NCI-H1436 (cell line): ENCODE measurements at regions not wholly inside any gene's neighbourhood (a gene's known extent, or its start where the extent isn't known, plus 50 kb on each side); places are given as distances from the start of the nearest gene placed in this dataset.

Source experiments
- DNase-seq: peaks from one replicate; lab custom pipeline; 2025; lab: John Stamatoyannopoulos, UW

DNA sequence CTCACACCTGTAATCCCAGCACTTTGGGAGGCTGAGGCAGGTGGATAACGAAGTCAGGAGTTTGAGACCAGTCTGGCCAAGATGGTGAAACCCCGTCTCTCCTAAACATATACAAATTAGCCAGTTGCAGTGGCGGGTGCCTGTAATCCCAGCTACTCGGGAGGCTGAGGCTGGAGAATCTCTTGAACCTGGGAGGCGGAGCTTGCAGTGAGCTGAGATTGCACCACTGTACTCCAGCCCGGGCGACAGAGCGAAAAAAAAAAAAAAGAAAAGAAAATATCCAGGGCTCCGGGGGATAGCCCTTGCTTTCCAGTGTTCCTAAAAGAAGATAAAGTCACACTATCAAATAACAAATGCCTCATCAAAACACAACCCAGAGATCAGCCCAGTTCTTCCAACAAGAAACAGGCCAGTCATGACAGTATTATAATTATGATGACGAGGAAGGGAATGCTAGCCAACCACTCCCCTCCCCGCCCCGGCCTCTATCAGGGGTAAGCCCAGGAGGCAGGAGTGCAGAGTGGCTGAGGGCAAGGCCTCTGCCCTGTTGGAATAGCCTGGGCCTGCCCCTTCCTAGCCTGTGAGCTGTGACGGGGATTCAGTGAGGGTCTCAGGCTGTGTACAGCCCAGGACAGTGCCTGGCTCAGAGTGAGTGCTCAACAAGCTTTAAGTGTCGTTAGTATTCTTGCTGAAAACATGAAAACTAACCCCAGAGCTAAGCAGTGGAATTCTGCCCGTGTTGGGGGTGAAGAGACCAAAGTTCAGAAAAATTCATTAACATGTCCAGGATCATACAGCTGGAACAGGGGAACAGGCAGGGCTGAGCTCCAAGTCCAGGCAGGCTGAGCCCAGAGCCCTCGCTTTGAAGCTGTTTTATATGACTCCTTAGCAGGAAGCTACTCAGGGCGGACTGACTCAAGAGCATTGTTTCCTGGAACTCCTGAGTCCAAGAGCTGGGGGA, 54.3 kb downstream of the FAM241B start:
- no peak for DNase-seq

DNA sequence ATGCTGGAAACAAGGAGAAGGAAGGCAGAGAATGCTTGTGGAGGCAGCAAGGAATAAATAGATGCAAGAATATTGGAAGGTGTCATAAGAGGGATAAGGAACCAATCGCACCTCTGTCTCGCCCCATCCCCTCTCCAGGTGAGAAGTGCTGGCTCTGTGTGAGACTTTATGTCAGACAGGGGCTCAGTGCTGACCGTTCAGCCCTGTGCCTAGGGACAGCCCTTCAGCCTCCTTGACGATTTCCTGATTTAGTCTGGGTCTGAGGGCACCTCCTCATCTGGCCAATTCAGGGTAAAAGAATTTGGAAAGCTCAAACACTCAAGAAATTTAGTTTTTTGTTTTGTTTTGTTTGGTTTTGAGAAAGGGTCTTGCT, 54.9 kb downstream of the FAM241B start:
- no peak for DNase-seq

DNA sequence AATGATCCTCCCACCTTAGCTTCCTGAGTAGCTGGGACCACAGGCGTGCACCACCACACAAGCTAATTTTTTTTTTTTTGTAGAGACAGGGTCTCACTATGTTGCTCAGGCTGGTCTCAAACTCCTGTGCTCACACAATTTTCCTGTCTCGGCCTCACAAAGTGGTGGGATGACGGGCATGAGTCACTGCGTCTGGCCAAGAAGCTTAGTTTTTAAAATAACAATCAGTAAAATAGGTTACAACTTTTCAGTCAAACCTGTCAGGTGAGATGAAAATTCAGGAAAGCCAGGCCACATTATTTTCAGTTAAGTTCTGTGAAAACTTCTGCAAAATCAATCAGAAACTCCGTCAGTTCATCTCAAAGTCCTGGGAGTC, 55.4 kb downstream of the FAM241B start:
- DNase-seq: no peak

DNA sequence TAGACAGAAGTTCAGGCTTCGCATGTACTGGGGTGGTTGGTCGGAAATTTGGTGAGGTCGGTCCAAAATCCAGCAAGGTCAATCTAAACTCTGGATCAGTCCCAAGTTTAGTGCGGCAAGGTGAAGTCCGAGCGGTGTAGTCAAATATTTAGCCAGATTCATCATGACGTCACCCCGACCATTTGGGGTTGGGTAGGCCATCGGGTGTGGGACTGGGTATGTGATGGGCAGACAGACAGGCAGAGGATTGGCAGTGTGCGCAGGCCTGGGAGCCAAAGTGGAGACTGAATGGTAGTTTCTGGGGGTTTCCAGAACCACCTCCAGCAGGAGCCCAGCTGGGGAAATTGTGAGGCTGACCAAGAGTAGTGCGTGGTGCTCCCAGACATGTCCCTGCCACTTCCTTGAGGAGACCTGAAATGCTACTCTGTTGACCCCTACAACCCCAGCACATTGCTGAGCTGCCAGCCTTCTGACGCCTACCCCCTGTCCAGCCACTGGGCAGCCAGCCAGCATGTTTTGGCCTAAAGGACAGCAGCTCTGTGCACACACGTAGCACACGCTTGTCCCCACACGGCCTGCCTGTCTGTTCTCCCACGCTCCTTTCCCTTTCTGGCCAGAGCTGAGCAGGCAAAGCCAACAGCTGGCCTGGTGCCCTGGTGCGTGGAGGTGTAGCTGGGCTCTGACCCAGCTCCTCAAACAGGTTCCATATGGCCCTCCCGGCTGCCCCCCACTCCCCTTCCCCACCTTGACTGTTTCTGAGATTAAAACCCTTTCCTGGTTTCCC, 55.9 kb downstream of the FAM241B start:
- DNase-seq: no peak

DNA sequence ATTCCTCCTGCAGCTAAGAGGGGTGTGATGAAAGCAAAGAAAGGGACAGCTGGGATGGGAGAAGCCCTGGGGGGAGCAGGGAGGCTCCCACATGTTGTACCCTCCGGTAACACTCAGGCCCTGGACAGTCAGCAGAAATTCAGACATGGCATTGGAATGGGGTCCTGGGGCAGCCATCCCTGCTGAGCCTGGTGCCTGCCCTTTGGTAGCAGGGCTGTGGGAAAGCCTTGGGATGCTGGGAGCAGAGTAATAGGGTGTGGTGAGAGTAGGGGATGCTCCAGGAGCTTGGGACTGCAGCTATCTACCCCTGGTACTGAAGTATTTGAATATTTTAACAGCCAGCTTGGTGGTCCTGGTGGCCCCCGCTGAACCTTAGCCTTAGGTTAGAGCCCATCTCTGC, 56.8 kb downstream of the FAM241B start:
- DNase-seq: no peak

DNA sequence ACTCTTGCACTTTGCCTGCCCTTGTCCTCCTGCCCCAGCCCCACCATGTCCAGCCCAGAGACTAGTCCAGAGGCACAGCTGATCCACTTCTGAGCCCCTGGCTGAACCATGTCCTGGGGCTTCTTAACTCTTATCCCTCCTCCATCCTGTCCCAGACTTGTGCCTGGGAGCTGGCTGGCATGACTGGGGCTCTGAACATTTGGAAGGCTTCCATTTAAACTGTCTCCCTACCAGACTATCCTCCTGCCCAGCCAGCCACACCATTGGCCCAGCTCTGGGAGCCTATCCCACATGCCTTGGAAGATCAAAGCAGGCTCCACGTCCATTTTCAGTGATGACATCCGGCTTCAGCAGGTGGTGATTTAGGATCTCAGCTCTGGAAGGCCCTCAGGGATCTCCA, 57.4 kb downstream of the FAM241B start:
- no peak for DNase-seq

DNA sequence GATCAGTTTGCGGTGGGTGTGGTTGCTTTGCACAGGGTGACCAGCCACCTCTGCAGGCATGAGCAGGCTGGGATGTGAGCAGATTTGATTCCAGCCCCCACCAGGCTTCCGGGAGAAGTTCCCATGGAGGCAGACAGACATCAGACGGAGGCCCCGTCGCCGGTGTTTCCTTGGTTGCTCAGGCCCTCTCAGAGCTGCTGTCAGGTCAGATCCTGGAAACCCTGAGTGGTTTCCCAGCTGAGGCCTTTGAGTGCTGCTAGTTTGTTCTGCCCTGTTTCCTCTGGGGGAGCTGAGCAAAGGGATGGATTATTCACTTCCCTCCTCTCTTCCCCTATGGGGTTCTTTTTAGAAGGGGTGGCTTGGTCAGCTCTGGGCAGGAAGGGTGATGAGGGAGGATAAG, 62.2 kb downstream of the FAM241B start:
- DNase-seq: no peak

DNA sequence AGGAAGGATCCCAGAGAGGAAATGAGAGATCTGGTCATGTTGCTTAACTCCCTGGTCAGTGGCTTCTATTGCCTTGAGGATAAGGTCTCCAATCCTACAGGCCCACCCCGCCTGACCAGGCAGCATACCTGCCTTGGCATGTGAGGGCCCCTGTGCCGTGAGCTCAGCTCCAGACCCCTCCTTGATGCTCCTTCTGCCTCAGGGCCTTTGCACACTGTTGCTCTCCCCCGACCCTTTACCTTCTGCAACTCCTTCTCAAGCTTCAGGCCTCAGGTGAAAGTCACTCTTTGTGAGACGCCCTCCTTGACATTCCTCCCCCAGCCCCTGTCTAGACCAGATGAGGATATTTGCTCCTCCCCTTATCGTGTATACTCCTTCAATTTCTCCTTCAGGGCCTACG, 62.8 kb downstream of the FAM241B start:
- DNase-seq: no peak

DNA sequence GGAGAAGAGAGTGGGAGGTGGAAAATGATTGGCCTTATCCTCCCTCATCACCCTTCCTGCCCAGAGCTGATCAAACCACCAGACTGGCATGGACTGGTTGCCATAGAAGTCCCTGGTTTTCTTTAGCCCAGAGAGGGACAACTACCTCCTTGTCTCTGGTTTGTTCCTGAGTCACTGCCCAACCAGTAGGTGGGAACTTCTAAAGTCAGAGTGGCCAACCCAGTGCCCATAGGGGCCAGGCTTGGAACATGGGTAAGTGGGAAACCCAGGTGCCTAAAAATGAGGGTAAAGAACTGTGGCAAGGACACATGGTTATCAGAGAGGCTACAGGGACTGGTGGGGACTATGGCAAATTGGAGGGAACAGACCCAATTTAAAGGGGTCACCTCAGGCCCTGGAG, 63.8 kb downstream of the FAM241B start:
- no peak for DNase-seq

DNA sequence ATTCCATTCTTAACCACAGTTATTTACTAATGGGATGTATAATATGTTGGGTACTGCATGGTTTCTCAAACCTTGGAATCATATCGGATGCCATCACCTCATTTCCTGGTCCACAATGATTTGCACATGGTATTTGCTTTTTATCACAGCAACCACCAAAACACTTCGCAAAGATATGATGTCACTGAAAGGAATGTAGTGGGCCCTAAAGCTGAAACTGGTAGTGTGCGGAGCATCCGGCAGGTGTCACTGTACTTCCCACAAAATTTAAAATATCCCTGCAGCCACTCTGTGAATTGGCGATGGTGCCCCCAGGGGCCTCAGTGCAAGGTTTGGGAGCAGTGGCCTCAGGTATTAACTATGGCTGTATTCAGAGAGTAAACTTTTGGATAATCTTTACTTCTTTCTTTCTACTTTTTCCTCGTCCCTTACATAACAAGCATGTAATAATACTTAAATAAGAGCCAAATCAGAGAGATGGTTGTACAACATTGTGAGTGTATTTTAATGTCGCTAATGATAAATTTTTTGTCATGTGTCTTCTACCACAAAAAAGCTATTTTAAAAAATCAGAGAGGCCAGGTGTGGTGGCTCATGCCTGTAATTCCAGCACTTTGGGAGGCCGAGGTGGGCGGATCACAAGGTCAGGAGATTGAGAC, 66.2 kb downstream of the FAM241B start:
- no peak for DNase-seq

DNA sequence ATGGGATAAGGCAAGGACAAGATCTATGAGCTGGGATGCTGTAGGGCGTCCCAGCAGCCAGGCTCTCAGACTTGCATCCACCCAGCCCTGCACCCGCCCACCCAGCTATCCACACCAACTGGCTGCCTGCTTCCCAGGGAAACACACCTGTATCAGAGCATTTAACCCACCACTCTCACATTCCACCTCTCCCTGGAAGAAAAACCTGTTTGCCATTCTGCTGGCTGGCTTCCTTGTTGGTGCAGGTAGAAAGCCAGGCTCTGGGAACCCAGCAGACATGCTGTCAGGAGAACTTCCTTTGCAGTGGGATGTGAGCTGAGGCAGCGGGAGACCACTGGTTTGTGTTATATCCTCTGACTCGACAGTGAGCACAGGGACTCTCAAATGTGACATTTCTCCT, 67.0 kb downstream of the FAM241B start:
- DNase-seq: no peak

DNA sequence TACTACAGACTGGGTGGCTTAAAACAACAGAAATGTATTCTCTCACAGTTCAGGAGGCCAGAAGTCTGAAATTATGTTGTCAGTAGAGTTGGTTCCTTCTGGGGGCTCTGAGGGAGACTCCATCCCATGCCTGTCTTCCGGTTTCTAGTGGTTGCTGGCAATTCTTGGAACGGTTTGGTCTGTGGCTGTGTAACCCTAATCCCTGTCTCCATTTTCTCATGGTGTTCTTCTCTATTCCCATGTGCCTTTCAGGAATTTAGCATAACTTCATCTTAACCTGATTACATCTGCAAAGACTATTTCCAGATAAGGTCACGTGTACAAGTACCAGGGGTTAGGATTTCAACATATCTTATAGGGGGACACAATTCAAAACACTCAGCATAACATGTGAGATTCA, 73.2 kb downstream of the FAM241B start:
- DNase-seq: no peak

DNA sequence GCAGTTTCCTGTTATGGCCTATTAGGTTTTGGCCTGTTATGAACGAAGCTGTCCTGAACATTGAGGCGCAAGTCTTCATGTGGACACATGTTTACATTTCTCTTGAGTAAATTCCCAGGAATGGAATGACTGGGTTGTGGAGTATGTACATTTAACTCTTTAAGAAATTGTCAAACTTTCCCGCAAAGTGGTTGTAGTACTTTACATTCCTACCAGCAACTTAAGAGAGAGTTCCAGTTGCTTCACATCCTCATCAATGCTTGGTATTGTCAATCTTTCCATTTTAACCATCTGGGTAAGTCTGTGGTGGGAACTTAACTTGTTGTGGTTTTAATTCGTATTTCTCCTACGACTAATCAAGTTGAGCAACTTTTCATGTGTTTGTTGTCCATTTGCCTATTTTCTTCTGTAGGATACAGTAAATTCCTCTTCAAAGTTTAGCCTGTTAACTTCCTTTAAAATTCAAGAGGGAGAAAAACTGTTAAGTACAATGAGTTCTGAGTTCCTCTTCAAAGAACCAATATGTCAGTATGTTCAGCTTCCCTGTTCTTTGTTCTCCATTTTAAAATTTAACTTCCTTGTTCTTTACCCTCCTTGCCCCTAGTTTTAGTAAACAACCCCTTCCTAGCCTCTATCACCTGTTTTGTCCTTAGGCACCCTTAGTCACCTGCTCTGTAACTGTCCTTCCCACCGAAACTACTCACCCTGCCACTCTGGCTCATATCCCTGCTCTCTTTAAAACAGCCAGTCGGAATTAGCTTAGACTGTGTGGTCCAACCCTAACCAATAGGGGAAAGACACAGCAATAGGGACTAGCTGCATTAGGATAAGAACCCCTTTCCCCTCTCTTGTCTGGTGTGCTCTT, 74.0 kb downstream of the FAM241B start:
- DNase-seq: no peak

DNA sequence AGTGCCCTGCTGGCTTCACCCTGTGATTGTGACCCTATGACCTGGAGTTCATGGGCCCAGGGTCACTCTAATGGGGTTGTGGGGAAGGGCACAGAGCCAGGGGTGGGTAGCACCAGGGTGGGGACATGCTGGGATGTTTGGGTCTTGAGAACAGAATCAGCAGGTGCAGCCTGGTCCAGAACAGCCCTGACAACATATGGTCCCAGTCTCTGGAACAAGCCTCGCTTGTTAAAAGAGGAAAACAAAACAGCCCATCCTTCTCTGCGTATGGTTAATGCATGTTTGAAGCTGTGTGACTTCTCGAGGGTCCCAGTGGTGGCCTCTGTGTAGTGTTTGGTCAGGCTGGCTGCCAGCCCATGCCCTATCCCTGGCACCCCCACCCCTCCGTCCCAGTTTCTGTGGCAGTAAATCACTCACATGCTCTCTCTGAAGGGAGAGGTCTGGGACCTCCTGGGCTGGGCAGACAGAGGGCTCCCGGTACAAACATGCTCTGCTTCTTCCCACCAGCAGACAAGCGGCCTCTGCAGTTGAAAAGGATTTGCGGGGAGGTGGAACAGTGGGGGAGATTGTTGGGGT, 79.4 kb downstream of the FAM241B start:
- DNase-seq: no peak

DNA sequence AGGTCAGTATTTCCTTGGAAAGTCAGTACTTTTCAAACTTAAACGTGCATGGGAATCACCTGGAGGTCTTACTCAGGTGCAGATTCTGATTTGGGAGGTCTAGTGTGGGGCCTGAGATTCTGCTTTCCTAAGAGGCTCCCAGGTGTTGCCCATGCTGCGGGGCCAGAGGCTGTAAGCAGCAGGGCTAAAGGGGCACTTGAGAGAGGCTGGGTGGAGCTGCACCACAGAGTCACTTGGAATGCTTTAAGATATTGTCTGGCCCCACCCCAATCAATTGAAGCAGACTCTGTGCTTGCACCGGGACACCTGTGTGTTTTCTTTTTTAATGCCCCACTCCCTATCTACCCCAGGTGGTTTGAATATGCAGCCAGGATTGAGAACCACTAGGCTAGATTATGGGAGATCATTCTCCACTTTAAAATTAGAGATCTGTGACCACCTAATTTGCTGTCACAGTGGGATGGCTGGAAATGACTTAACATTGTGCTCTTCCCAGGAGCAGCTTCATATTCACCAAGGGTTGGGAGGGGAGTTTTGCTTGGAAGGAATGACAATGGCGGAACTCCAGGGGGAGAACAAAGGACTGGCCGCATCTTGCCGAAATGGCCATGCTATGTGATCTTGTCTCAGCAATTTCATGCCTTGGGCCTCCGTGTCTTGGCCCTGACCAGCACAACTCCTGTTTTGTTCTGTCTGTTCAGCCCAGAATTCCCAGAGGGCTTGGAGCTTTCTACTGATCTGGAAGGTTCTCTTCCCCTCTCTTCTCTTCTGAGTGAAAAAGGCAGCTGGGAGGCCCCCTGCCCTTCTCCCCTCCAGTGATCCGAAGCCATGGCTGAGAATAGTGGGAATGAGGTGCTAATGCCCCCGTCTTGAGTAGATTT, 80.2 kb downstream of the FAM241B start:
- no peak for DNase-seq

DNA sequence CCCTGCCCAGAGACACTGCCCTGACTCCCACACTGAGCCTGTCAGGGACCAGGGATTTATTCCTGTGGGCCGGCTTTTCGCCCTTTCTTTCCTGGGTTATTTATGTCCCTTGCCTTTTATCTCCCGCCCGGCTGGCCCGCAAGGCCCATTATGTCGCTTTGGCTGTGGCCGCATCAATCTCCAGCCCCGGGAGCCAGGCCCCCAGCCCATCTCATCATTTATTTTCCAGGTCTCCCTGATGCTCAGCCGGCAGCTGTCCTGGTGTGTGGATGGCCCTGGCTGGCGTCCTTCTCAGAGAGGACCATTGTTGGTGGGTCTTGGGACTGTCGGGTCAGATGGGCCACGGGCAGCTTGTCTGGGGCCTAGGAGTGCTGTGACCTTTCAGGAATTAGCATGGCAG, 82.3 kb downstream of the FAM241B start:
- no peak for DNase-seq

DNA sequence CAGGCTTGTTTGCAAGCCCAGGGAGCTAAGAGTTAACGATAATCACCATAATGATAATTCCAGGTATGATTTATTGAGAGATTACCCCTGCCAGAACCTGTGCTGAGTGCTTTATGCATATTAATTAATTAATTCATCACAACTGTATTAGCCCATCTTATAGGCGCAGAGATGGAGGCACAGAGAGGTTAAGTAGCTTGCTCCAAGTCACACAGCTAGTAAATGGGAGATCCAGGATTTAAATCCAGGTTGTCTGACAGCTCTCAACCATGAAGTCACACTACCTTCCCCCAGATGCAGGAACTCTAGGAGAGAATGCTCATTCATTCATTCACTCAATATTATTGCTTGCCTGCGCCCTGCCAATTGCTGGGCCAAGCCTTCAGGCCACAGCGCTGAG, 84.5 kb downstream of the FAM241B start:
- no peak for DNase-seq

DNA sequence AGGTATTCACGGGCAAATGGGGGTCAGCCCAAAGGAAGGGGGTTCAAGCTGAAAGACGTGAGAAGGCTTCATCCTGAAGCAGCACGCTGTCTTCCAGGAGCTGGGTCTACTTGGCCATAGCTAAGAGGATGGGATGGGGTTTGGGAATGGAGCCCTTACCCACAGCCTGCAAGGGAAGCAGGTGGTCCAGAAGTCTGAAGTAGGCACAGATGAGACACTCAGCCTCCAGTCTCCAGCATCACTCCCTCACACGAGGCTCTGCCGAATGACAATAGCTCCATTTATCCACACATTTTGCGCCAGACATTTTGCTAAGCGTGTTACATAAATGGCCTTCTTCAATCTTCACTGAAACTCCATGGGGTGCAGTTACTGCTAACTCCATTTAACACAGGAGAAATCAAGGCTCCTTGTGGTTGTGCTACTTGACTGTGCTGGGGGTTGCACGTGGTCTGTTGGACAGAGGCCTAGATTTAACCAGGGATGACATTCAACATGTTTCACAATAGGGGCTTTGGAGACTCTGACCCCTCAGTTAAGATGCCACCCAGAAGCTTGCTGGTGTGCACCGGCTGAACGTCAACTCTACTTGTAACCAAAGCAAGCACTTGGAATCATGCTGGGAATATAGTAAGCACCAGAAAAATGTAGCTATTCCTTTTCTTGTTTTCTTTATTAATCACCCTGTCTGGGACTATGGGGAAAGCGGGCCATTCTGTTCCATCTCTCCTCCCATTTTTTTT, 85.3 kb downstream of the FAM241B start:
- DNase-seq: no peak

DNA sequence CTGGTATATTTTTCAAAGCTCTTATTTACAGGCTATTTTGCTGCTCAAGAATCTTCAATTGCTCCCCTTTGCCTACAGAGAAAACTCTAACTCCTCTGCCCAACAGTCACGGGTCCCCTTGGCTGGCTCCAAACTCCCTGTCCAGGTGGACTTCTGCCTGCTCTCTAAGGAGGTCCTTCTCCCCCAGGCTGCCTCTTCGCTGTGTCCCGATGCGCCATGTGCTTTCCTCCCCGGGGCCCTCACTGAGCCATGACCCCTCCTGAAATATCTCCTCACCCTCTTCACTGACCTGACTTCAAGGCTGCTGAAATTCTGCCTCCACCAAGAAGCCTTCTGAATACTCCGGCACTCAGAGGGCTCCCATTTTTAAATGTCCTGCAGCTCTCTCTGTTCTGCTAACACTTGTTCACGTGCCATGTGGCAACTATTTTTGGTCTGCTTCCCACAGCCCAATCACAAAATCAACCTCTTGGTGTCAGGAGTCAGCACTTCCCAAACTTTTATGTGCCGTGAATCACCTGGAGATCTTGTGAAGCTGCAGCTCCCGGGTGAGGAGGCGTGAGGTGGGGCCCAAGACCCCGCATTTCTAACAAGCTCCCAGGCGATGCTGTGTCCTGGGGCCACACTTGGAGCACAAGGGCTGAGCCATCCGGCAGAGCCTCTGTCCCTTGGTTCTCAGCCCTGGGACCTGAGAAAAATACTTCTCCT, 85.7 kb upstream of the COL13A1 start:
- no peak for DNase-seq
